Left lung (tissue), 4 donors: ENCODE measurements at regions not wholly inside any gene's neighbourhood (a gene's known extent, or its start where the extent isn't known, plus 50 kb on each side); places are given as distances from the start of the nearest gene placed in this dataset.

Source experiments
- ATAC-seq: fragments of 200-7000 bp; cut with Tn5 transposase; one replicate; pipeline ENCODE4 v1.9.1; 2020; ENCODE audit warnings: moderate library complexity
- DNase-seq, 4 donors: peaks; one replicate each; pipeline ENCODE4 v3.0.0-alpha.2; 2013 to 2020
- H3K27ac ChIP-seq, 2 donors: fragments of 200-600 bp; sonication (generic) in 1 of 2; one replicate each; pipeline versions ENCODE4 v1.5.0 to v1.8.0; 2020 to 2021
- H3K27me3 ChIP-seq, 2 donors: fragments of 200-600 bp; sonication (generic) in 1 of 2; one replicate each; pipeline versions ENCODE4 v1.5.0 to v1.8.0; 2020 to 2021
- H3K36me3 ChIP-seq, 2 donors: fragments of 200-600 bp; sonication (generic) in 1 of 2; one replicate each; pipeline versions ENCODE4 v1.5.0 to v1.8.0; 2020 to 2021
- H3K4me1 ChIP-seq, 2 donors: fragments of 200-600 bp; one replicate each; pipeline ENCODE4 v1.8.0; 2021
- H3K4me3 ChIP-seq, 2 donors: fragments of 200-600 bp; sonication (generic) in 1 of 2; one replicate each; pipeline versions ENCODE4 v1.5.0 to v1.8.0; 2020 to 2021; ENCODE audit warnings: mild to moderate bottlenecking in 1 of 2
- H3K9me3 ChIP-seq, 2 donors: fragments of 200-600 bp; sonication (generic) in 1 of 2; one replicate each; pipeline versions ENCODE4 v1.5.0 to v1.8.0; 2020 to 2021
- CTCF ChIP-seq, 2 donors: fragments of 200-600 bp; sonication (generic) in 1 of 2; IDR thresholded peaks; one replicate each; pipeline versions ENCODE4 v1.5.0 to v1.8.0; 2021; ENCODE audit warnings: antibody characterized with exemption in 2 of 2
- intact Hi-C, 2 donors: fragments of 100-400 bp; cut with DNase I; formaldehyde crosslinking; loops; one replicate each; pipeline versions ENCODE4 v1.11.2 to v1.14.2; 2022
- donor health status: DM: no; HTN: yes; CAD: no.
- donor health status: DM: no; HTN: no; CAD: no.

GRCh38 chr2:153739394-153739793 lies 132.3 kb upstream of the GALNT13 start:
- H3K9me3 ChIP-seq = peaks cover 0 to 2% of the 10 kb centered on the region in 2 donors
- no peaks in the 10 kb centered on the region for H3K4me1 ChIP-seq
- no peak for TF ChIP-seq CTCF (IDR thresholded peaks at IDR 0.05)
- intact Hi-C loops = no loop called here
- H3K36me3 ChIP-seq = no peaks in the 10 kb centered on the region
- ATAC-seq (no peak), DNase-seq (no peak)
- no peak overlapping the region for H3K4me3 ChIP-seq
- H3K27ac ChIP-seq = no peak overlapping the region
- H3K27me3 ChIP-seq = no peaks in the 10 kb centered on the region

- intact Hi-C loops = no loop called here
- no peak for TF ChIP-seq CTCF (IDR thresholded peaks at IDR 0.05)
- ATAC-seq = no peak
- no peak for DNase-seq
- Histone ChIP-seq H3K27ac (no peak overlapping the region), H3K36me3 (no peaks in the 10 kb centered on the region), H3K4me1 (no peaks in the 10 kb centered on the region), H3K9me3 (peaks cover 0 to 66% of the 10 kb centered on the region in 2 donors), H3K4me3 (no peak overlapping the region), H3K27me3 (no peaks in the 10 kb centered on the region)
Measured at GRCh38 chr2:153761936-153762335, 109.8 kb upstream of the GALNT13 start.

- no peak for ATAC-seq
- Histone ChIP-seq H3K4me3 (no peak overlapping the region), H3K9me3 (peaks cover 0 to 80% of the 10 kb centered on the region in 2 donors), H3K27me3 (no peaks in the 10 kb centered on the region), H3K27ac (no peak overlapping the region), H3K4me1 (no peaks in the 10 kb centered on the region), H3K36me3 (no peaks in the 10 kb centered on the region)
- no peak for TF ChIP-seq CTCF (IDR thresholded peaks at IDR 0.05)
- intact Hi-C loops = no loop called here
- no peak for DNase-seq
Measured at GRCh38 chr2:153766415-153766814, 105.3 kb upstream of the GALNT13 start.

GRCh38 chr2:153770359-153770991 lies 101.2 kb upstream of the GALNT13 start:
- intact Hi-C loops = no loop called here
- Histone ChIP-seq H3K9me3 (peaks cover 0 to 66% of the 10 kb centered on the region in 2 donors), H3K27ac (no peak overlapping the region), H3K27me3 (no peaks in the 10 kb centered on the region), H3K4me3 (no peak overlapping the region), H3K4me1 (no peaks in the 10 kb centered on the region), H3K36me3 (no peaks in the 10 kb centered on the region)
- ATAC-seq (no peak), DNase-seq (no peak)
- TF ChIP-seq CTCF (IDR thresholded peaks at IDR 0.05) = no peak

GRCh38 chr2:153780241-153780640 lies 91.5 kb upstream of the GALNT13 start:
- intact Hi-C loops = no loop called here

More at GRCh38 chr2:153780241-153780640, 91.5 kb upstream of the GALNT13 start:
- no peak overlapping the region for H3K27ac ChIP-seq
- no peak overlapping the region for H3K4me3 ChIP-seq
- DNase-seq (no peak), ATAC-seq (no peak)
- no peak for TF ChIP-seq CTCF (IDR thresholded peaks at IDR 0.05)
- H3K27me3 ChIP-seq = no peaks in the 10 kb centered on the region
- H3K36me3 ChIP-seq = no peaks in the 10 kb centered on the region
- H3K4me1 ChIP-seq = no peaks in the 10 kb centered on the region
- H3K9me3 ChIP-seq = peaks cover 0 to 2% of the 10 kb centered on the region in 2 donors
